ENCODE measurements at regions not wholly inside any gene's neighbourhood (a gene's known extent, or its start where the extent isn't known, plus 50 kb on each side); places are given as distances from the start of the nearest gene placed in this dataset.

GRCh38 chr10:78280604-78281003 lies 246.9 kb downstream of the RPS24 start:
- H2AFZ ChIP-seq (ENCODE audit: insufficient read depth, low read depth, low read length, poor library complexity, severe bottlenecking) = no peak overlapping the region
- DNase-seq (no peak), ATAC-seq (ENCODE audit: low read depth) (no peak)
- H3K27me3 ChIP-seq (replicated peaks in 1 of 4; ENCODE audit: control extremely low read depth in 1 of 4, control insufficient read depth in 3 of 4, insufficient read depth in 4 of 4, low read length in 3 of 4) = no peaks in the 10 kb centered on the region
- H3K4me1 ChIP-seq (ENCODE audit: control insufficient read depth in 2 of 2, insufficient read depth in 2 of 2, low read length in 2 of 2) = no peaks in the 10 kb centered on the region
- CTCF ChIA-PET = no interaction called here
- peaks cover 33% of the 10 kb centered on the region for H3K27me3 Mint-ChIP-seq
- no peak overlapping the region for H3K27ac ChIP-seq (ENCODE audit: low read length in 2 of 2)
- no peaks in the 10 kb centered on the region for H3K79me2 ChIP-seq (ENCODE audit: control insufficient read depth, insufficient read depth, low read length)
- no peaks in the 10 kb centered on the region for H3K4me1 Mint-ChIP-seq
- POLR2A ChIA-PET = no interaction called here
- no peaks in the 10 kb centered on the region for H3K36me3 ChIP-seq (replicated peaks in 1 of 2; ENCODE audit: control extremely low read depth in 1 of 2, control insufficient read depth in 1 of 2, extremely low read depth in 1 of 2, insufficient read depth in 2 of 2, low read length in 1 of 2)
- TF ChIP-seq EZH2 (IDR thresholded peaks at IDR 0.05; ENCODE audit: borderline replicate concordance, insufficient read depth, low read depth, low read length, poor library complexity, severe bottlenecking) (no peak), CTCF (IDR thresholded peaks at IDR 0.05) (no peak)
- H3K4me3 Mint-ChIP-seq = no peak overlapping the region
- no peak overlapping the region for H3K4me2 ChIP-seq (replicated peaks; ENCODE audit: low read depth, low read length, poor library complexity, severe bottlenecking)
- H3K9ac ChIP-seq (ENCODE audit: low read length) = no peak overlapping the region
- intact Hi-C loops (cut with micrococcal nuclease) = no loop called here
- H3K9me3 ChIP-seq (ENCODE audit: control extremely low read depth in 1 of 3, control insufficient read depth in 2 of 3, insufficient read depth in 1 of 3, low read length in 2 of 3) = no peaks in the 10 kb centered on the region
- WGBS (ENCODE audit: insufficient coverage) = 91% methylated on average over 5 of the region's 6 CpGs
- no peak overlapping the region for H3K4me3 ChIP-seq (ENCODE audit: control extremely low read depth in 1 of 5, extremely low read depth in 1 of 5, insufficient read depth in 1 of 5, low read depth in 2 of 5, low read length in 4 of 5)
- no peaks in the 10 kb centered on the region for H4K20me1 ChIP-seq (ENCODE audit: control insufficient read depth, insufficient read depth, low read length, poor library complexity, severe bottlenecking)
- no peaks in the 10 kb centered on the region for H3K9me3 Mint-ChIP-seq (ENCODE audit: insufficient read depth)
- no peak overlapping the region for H3K27ac Mint-ChIP-seq

- H3K27me3 ChIP-seq (replicated peaks in 1 of 4; ENCODE audit: control extremely low read depth in 1 of 4, control insufficient read depth in 3 of 4, insufficient read depth in 4 of 4, low read length in 3 of 4) = no peaks in the 10 kb centered on the region
- no peak overlapping the region for H3K27ac Mint-ChIP-seq
- no peak overlapping the region for H2AFZ ChIP-seq (ENCODE audit: insufficient read depth, low read depth, low read length, poor library complexity, severe bottlenecking)
- H3K4me1 Mint-ChIP-seq = no peaks in the 10 kb centered on the region
- TF ChIP-seq CTCF (IDR thresholded peaks at IDR 0.05) (no peak), EZH2 (IDR thresholded peaks at IDR 0.05; ENCODE audit: borderline replicate concordance, insufficient read depth, low read depth, low read length, poor library complexity, severe bottlenecking) (no peak)
- ChIA-PET CTCF (no interaction called here), POLR2A (no interaction called here)
- ATAC-seq (ENCODE audit: low read depth) = no peak
- no peak overlapping the region for H3K4me3 ChIP-seq (ENCODE audit: control extremely low read depth in 1 of 5, extremely low read depth in 1 of 5, insufficient read depth in 1 of 5, low read depth in 2 of 5, low read length in 4 of 5)
- no peaks in the 10 kb centered on the region for H3K9me3 ChIP-seq (ENCODE audit: control extremely low read depth in 1 of 3, control insufficient read depth in 2 of 3, insufficient read depth in 1 of 3, low read length in 2 of 3)
- WGBS (ENCODE audit: insufficient coverage) = 94% methylated on average over 3 of the region's 4 CpGs
- H3K36me3 ChIP-seq (replicated peaks in 1 of 2; ENCODE audit: control extremely low read depth in 1 of 2, control insufficient read depth in 1 of 2, extremely low read depth in 1 of 2, insufficient read depth in 2 of 2, low read length in 1 of 2) = no peaks in the 10 kb centered on the region
- no peak overlapping the region for H3K4me3 Mint-ChIP-seq
- peaks cover 30% of the 10 kb centered on the region for H3K27me3 Mint-ChIP-seq
- intact Hi-C loops (cut with micrococcal nuclease) = no loop called here
- no peaks in the 10 kb centered on the region for H4K20me1 ChIP-seq (ENCODE audit: control insufficient read depth, insufficient read depth, low read length, poor library complexity, severe bottlenecking)
- H3K9ac ChIP-seq (ENCODE audit: low read length) = no peak overlapping the region
- H3K27ac ChIP-seq (ENCODE audit: low read length in 2 of 2) = no peak overlapping the region
- no peaks in the 10 kb centered on the region for H3K4me1 ChIP-seq (ENCODE audit: control insufficient read depth in 2 of 2, insufficient read depth in 2 of 2, low read length in 2 of 2)
- H3K79me2 ChIP-seq (ENCODE audit: control insufficient read depth, insufficient read depth, low read length) = no peaks in the 10 kb centered on the region
- H3K9me3 Mint-ChIP-seq (ENCODE audit: insufficient read depth) = no peaks in the 10 kb centered on the region
- no peak overlapping the region for H3K4me2 ChIP-seq (replicated peaks; ENCODE audit: low read depth, low read length, poor library complexity, severe bottlenecking)
- no peak for DNase-seq
These were observed 248.0 kb downstream of the RPS24 start for GRCh38 chr10:78281627-78282026.
